Uterus (tissue), 3 donors: ENCODE measurements at regions not wholly inside any gene's neighbourhood (a gene's known extent, or its start where the extent isn't known, plus 50 kb on each side); places are given as distances from the start of the nearest gene placed in this dataset.

ENCODE experiments used
- DNase-seq, 2 donors: peaks; one replicate each; pipeline ENCODE4 v3.0.0-alpha.2; 2019 to 2020
- H3K27ac ChIP-seq, 2 donors: fragments of 200-600 bp; sonication (generic); 1 replicate in 1 of 2; 2 replicates in 1 of 2; pipeline ENCODE4 v1.5.1; 2016 to 2018
- H3K27me3 ChIP-seq, 2 donors: fragments of 200-600 bp; sonication (generic); one replicate each; pipeline ENCODE4 v1.5.1; 2018 to 2019; ENCODE audit warnings: control low read depth in 1 of 2
- H3K36me3 ChIP-seq, 2 donors: fragments of 200-600 bp; sonication (generic); one replicate each; pipeline ENCODE4 v1.5.1; 2019; ENCODE audit warnings: control low read depth in 1 of 2
- H3K4me1 ChIP-seq, 2 donors: fragments of 200-600 bp; sonication (generic); one replicate each; pipeline ENCODE4 v1.5.1; 2018 to 2019; ENCODE audit warnings: control low read depth in 1 of 2
- H3K4me3 ChIP-seq, 2 donors: fragments of 200-600 bp; sonication (generic); 1 replicate in 1 of 2; 2 replicates in 1 of 2; pipeline ENCODE4 v1.5.1; 2018 to 2019; ENCODE audit warnings: mild to moderate bottlenecking in 1 of 2
- H3K9me3 ChIP-seq, 2 donors: fragments of 200-600 bp; sonication (generic); one replicate each; pipeline ENCODE4 v1.5.1; 2019; ENCODE audit warnings: control low read depth in 1 of 2
- POLR2A ChIP-seq, 2 donors: fragments of 450-650 bp; IDR thresholded peaks; one replicate each; pipeline ENCODE4 v1.6.1; 2016; ENCODE audit warnings: antibody characterized with exemption in 2 of 2, mild to moderate bottlenecking in 1 of 2, moderate library complexity in 1 of 2
- intact Hi-C: fragments of 100-400 bp; cut with DNase I; formaldehyde crosslinking; loops from one replicate; pipeline ENCODE4 v1.15.1; 2023; ENCODE audit warnings: low total_unique reads
- TF ChIP-seq, protein P1 (sequence below), 4 experiments: fragments of 200-600 bp in 2 of 4; fragments of 450-650 bp in 2 of 4; sonication (generic) in 2 of 4; IDR thresholded peaks; one replicate each; pipeline ENCODE4 v1.5.1; 2016 to 2019; ENCODE audit warnings: antibody characterized with exemption in 4 of 4, mild to moderate bottlenecking in 2 of 4, moderate library complexity in 1 of 4
- donor health status: DM: yes; HTN: yes; CAD: no.

DNA sequence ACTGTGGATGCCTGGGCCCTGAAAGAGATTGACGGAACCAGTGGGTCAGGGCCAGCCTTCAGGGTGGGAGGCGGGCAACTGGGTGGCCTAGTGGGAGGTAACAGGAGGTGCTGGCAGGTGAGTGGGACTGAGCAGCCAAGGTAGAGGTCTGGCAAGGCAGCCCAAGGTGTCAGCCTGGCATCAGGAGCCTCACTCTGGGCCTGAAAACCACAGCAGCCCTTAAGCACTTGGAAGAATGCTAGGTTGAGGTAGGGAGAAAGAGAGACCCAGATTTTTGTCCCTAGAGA, 315.8 kb upstream of the PRICKLE1 start:
- Histone ChIP-seq H3K9me3 (no peaks in the 10 kb centered on the region), H3K36me3 (no peaks in the 10 kb centered on the region), H3K27ac (no peak overlapping the region), H3K4me1 (no peaks in the 10 kb centered on the region), H3K27me3 (no peaks in the 10 kb centered on the region), H3K4me3 (no peak overlapping the region)
- TF ChIP-seq POLR2A (IDR thresholded peaks at IDR 0.05), result no peak
- TF ChIP-seq, protein P1, sequence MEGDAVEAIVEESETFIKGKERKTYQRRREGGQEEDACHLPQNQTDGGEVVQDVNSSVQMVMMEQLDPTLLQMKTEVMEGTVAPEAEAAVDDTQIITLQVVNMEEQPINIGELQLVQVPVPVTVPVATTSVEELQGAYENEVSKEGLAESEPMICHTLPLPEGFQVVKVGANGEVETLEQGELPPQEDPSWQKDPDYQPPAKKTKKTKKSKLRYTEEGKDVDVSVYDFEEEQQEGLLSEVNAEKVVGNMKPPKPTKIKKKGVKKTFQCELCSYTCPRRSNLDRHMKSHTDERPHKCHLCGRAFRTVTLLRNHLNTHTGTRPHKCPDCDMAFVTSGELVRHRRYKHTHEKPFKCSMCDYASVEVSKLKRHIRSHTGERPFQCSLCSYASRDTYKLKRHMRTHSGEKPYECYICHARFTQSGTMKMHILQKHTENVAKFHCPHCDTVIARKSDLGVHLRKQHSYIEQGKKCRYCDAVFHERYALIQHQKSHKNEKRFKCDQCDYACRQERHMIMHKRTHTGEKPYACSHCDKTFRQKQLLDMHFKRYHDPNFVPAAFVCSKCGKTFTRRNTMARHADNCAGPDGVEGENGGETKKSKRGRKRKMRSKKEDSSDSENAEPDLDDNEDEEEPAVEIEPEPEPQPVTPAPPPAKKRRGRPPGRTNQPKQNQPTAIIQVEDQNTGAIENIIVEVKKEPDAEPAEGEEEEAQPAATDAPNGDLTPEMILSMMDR (IDR thresholded peaks at IDR 0.05), result no peak
- intact Hi-C loops, result no loop called here
- no peak for DNase-seq

DNA sequence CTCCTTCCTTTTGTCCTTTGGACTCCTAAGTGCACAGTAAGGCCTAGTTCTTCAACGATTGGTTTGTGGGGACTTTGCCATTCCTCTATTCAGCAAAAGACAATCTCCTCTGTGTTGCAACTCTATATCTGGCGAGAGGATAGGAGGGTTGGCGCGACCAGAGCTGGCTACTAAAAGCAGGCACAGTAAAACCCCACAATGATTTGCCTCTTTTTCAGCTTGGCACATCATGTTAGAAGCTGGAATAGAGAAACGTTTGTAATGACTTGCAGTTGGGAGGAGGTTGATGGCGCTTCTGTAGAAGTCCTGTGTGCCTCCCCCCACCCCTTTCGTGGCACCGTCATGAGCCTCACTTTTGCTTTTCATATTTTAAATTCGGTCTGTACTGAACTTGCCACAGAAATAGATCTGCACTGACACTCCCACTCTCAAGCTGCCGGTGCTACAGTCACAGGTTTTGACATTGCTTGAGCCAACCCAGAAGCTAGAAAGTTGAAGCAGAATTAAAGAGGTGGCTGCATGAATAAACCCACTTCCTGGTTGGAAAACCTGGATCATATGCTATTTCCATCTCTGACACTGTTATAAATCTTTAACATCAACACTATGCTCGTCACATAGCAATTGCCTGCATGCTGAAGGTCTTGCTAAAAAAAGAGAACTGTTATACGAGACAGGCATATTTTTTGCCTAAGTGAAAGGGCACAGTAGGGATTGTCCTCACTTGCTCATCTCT, 315.3 kb upstream of the PRICKLE1 start:
- Histone ChIP-seq H3K36me3 (no peaks in the 10 kb centered on the region), H3K4me1 (no peaks in the 10 kb centered on the region), H3K4me3 (no peak overlapping the region), H3K9me3 (no peaks in the 10 kb centered on the region), H3K27ac (no peak overlapping the region), H3K27me3 (no peaks in the 10 kb centered on the region)
- intact Hi-C loops, result no loop called here
- no peak for TF ChIP-seq POLR2A (IDR thresholded peaks at IDR 0.05)
- TF ChIP-seq, protein P1 (IDR thresholded peaks at IDR 0.05), result no peak
- DNase-seq, result no peak

DNA sequence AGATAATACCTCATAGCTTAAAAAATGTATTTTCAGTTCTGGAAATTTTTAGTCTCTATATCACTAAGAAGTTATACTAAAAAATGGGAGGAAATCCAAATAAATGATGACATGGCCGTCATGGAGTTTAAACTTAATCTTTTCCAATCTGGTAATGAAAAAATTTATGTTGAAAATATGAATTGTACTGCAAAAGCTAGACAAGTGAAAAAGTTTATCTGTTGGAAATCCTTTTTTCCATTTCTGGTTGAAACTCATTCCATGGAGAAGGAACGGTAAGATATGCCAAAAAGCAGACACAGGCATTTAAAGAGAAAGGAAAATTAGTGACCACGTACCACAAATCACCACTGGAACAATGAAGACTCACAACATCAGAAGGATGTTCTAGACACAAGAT, 314.2 kb upstream of the PRICKLE1 start:
- no peak overlapping the region for H3K27ac ChIP-seq
- no peaks in the 10 kb centered on the region for H3K4me1 ChIP-seq
- H3K27me3 ChIP-seq, result no peaks in the 10 kb centered on the region
- TF ChIP-seq POLR2A (IDR thresholded peaks at IDR 0.05), result no peak
- TF ChIP-seq, protein P1 (IDR thresholded peaks at IDR 0.05), result no peak
- H3K9me3 ChIP-seq, result no peaks in the 10 kb centered on the region
- no peak overlapping the region for H3K4me3 ChIP-seq
- no peak for DNase-seq
- H3K36me3 ChIP-seq, result no peaks in the 10 kb centered on the region
- intact Hi-C loops, result no loop called here

DNA sequence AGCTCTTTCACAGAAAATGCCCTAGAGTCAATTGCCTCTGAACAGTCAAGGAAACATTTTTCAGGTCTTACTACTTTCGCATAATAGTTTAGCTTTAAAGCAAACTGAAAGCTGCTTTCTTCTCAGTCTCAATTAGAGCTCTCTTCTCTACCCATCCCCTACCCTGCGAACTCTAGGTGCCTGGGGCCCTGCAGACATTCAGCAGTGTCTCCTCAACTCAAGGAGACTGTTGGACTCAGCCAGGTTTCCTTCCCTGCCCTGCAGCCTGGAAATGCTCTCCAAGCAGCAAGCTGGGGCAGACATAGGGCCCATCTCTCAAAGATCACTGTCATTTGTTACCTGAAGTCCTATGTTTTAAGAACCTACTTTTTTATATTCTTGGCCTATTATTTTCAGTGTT, 312.5 kb upstream of the PRICKLE1 start:
- DNase-seq, result no peak
- intact Hi-C loops, result no loop called here
- H3K4me3 ChIP-seq, result no peak overlapping the region
- H3K36me3 ChIP-seq, result no peaks in the 10 kb centered on the region
- no peaks in the 10 kb centered on the region for H3K9me3 ChIP-seq
- no peaks in the 10 kb centered on the region for H3K4me1 ChIP-seq
- H3K27ac ChIP-seq, result no peak overlapping the region
- no peaks in the 10 kb centered on the region for H3K27me3 ChIP-seq
- TF ChIP-seq POLR2A (IDR thresholded peaks at IDR 0.05), result no peak
- TF ChIP-seq, protein P1 (IDR thresholded peaks at IDR 0.05), result no peak

DNA sequence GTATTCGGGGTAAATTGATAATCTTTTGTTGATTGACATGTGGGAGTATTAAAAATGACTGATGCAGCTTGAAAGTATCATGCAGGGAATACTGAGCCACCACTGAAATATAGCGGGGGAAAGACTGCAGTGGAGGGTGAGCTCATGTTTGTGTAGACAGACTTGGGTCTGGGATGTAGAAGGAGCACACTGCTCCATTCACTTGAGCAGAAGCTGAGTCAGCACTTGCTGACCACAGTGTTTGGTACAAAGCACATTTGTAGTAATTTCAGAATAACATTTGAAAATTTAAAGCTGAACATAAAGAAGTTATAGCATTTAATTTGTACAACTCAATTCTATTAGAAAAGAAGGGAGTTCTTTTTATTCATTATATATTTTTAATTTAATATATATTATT, 304.3 kb upstream of the PRICKLE1 start:
- H3K4me3 ChIP-seq, result no peak overlapping the region
- TF ChIP-seq, protein P1 (IDR thresholded peaks at IDR 0.05), result no peak
- TF ChIP-seq POLR2A (IDR thresholded peaks at IDR 0.05), result no peak
- intact Hi-C loops, result no loop called here
- no peaks in the 10 kb centered on the region for H3K36me3 ChIP-seq
- no peaks in the 10 kb centered on the region for H3K27me3 ChIP-seq
- DNase-seq, result no peak
- H3K9me3 ChIP-seq, result no peaks in the 10 kb centered on the region
- H3K27ac ChIP-seq, result no peak overlapping the region
- no peaks in the 10 kb centered on the region for H3K4me1 ChIP-seq
